IPS-18a (cell line): ENCODE measurements at regions not wholly inside any gene's neighbourhood (a gene's known extent, or its start where the extent isn't known, plus 50 kb on each side); places are given as distances from the start of the nearest gene placed in this dataset.

Experiments used
- H3K27ac ChIP-seq: one replicate; pipeline ENCODE4 v1.5.1; 2013; ENCODE audit warnings: low read length
- H3K27me3 ChIP-seq: one replicate; pipeline ENCODE4 v1.6.1; 2013; ENCODE audit warnings: mild to moderate bottlenecking, low read length; ENCODE audit not compliant: control insufficient read depth, insufficient read depth
- H3K36me3 ChIP-seq: one replicate; pipeline ENCODE4 v1.6.1; 2013; ENCODE audit warnings: low read depth, low read length; ENCODE audit not compliant: control insufficient read depth
- H3K4me1 ChIP-seq: one replicate; pipeline ENCODE4 v1.6.1; 2013; ENCODE audit warnings: low read depth, low read length; ENCODE audit not compliant: control insufficient read depth
- H3K4me3 ChIP-seq: one replicate; pipeline ENCODE4 v1.5.1; 2013; ENCODE audit warnings: low read length
- H3K9ac ChIP-seq: one replicate; pipeline ENCODE4 v1.6.1; 2013; ENCODE audit warnings: mild to moderate bottlenecking, low read length, moderate library complexity
- H3K9me3 ChIP-seq: one replicate; pipeline ENCODE4 v1.6.1; 2013; ENCODE audit warnings: low read depth, low read length; ENCODE audit not compliant: control insufficient read depth

- no peaks in the 10 kb centered on the region for H3K27me3 ChIP-seq
- no peaks in the 10 kb centered on the region for H3K36me3 ChIP-seq
- H3K4me1 ChIP-seq = no peaks in the 10 kb centered on the region
- no peak overlapping the region for H3K4me3 ChIP-seq
- H3K9me3 ChIP-seq = no peaks in the 10 kb centered on the region
- no peak overlapping the region for H3K9ac ChIP-seq
- H3K27ac ChIP-seq = no peak overlapping the region
Observed at GRCh38 chr20:56981301-56981700, 285.1 kb downstream of the BMP7 start.

DNA sequence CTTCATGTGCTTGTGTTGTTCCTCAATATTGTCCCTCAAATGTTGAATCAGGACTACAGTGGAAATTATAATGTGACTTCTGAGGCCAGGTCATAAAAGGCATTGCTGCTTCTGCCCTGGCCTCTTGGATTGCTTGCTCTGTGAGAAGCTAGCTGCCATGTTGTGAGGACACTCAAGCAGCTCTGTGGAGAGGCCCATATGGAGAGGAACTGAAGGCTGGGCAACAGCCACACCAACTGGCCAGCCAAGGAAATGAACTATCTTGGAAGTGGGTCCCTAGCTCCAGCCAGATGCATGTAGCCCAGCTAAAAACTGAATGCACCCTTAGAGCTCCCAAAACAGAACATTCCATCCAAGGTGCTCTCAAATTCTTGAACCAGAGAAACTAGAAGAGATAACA, 282.6 kb downstream of the BMP7 start:
- Histone ChIP-seq H3K4me3 (no peak overlapping the region), H3K4me1 (no peaks in the 10 kb centered on the region), H3K9me3 (no peaks in the 10 kb centered on the region), H3K9ac (no peak overlapping the region), H3K27me3 (no peaks in the 10 kb centered on the region), H3K36me3 (no peaks in the 10 kb centered on the region), H3K27ac (no peak overlapping the region)

DNA sequence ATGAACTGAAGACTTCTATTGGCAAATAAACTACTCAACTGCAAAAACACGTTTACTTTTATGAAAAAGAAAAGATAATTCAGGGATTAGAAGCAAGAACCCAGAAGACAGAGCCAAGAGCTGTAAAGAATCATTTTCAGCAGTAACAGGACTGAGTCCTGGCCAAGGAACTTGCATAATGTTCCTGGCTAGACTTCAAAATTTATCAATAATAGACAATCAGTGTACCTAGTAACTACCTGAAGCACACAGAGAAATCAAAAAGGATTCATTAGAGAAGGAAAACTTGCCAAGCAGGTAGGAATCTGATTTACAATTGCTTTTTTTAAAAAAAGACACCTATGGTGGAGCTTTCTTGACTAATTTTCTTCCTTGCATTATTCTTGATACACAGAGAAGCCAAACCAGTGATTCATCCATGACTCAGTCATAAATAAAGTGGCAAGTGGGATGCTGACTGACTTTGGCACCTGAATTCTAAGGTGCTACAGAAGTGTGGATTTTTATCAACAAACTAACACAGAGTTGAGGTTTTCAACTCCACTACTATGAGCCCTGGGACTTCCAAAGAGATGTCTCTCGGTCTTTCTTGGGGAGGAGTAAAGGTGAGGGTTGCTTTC, 281.3 kb downstream of the BMP7 start:
- Histone ChIP-seq H3K27me3 (no peaks in the 10 kb centered on the region), H3K4me1 (no peaks in the 10 kb centered on the region), H3K27ac (no peak overlapping the region), H3K4me3 (no peak overlapping the region), H3K36me3 (no peaks in the 10 kb centered on the region), H3K9ac (no peak overlapping the region), H3K9me3 (no peaks in the 10 kb centered on the region)

- Histone ChIP-seq H3K36me3 (no peaks in the 10 kb centered on the region), H3K9ac (no peak overlapping the region), H3K4me1 (no peaks in the 10 kb centered on the region), H3K27ac (no peak overlapping the region), H3K4me3 (no peak overlapping the region), H3K9me3 (no peaks in the 10 kb centered on the region), H3K27me3 (no peaks in the 10 kb centered on the region)
Observed at GRCh38 chr20:56986476-56986875, 280.0 kb downstream of the BMP7 start.

GRCh38 chr20:56986931-56987720, 279.3 kb downstream of the BMP7 start:
- no peaks in the 10 kb centered on the region for H3K9me3 ChIP-seq
- H3K4me1 ChIP-seq = no peaks in the 10 kb centered on the region
- no peaks in the 10 kb centered on the region for H3K27me3 ChIP-seq
- no peak overlapping the region for H3K9ac ChIP-seq
- no peaks in the 10 kb centered on the region for H3K36me3 ChIP-seq
- H3K27ac ChIP-seq = no peak overlapping the region
- H3K4me3 ChIP-seq = no peak overlapping the region

DNA sequence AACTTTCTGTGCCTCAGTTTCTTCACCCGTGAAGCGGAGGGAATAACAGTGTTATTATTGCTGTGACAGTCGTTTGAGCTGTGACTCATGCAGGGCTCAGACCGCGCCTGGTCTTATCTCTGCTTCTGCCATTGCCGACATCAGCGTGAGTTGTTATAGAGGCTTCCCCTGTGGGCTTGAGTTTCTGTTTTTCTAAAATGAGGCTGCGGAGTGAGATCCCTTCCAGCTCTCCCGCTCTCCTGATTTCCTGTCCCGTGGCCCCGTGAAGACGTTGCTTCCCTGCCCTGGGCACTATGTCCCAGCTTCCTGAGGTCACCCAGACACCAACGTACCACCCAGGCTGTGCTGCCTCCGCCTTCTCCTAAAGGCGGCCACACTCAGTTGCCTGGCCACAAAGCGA, 278.5 kb downstream of the BMP7 start:
- Histone ChIP-seq H3K4me1 (no peaks in the 10 kb centered on the region), H3K9me3 (no peaks in the 10 kb centered on the region), H3K4me3 (no peak overlapping the region), H3K27ac (no peak overlapping the region), H3K36me3 (no peaks in the 10 kb centered on the region), H3K27me3 (no peaks in the 10 kb centered on the region), H3K9ac (no peak overlapping the region)

DNA sequence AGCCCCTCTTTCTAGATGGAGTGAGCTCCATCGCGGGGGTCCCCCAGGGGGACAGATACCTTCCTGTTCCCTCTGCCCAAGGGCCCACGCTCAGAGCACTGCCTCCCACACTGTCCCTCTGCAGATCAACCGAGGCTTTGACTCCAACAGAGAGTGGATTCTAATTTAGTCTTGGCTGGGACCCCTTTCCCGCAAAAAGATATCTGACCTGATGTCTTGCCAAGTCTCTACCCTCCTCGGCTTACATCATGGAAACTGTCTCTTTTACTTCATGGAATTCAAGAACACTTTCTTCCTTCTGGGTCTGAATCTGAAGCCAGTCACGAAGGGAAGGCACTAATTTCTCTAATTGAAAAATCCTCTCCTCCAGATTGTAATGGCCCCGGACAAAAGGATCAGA, 278.0 kb downstream of the BMP7 start:
- H3K4me3 ChIP-seq = no peak overlapping the region
- no peaks in the 10 kb centered on the region for H3K4me1 ChIP-seq
- H3K9me3 ChIP-seq = no peaks in the 10 kb centered on the region
- H3K36me3 ChIP-seq = no peaks in the 10 kb centered on the region
- no peaks in the 10 kb centered on the region for H3K27me3 ChIP-seq
- no peak overlapping the region for H3K27ac ChIP-seq
- no peak overlapping the region for H3K9ac ChIP-seq

GRCh38 chr20:56989516-56989915, 276.9 kb downstream of the BMP7 start:
- Histone ChIP-seq H3K36me3 (no peaks in the 10 kb centered on the region), H3K27ac (no peak overlapping the region)

GRCh38 chr20:56993020-56993559, 273.4 kb downstream of the BMP7 start:
- Histone ChIP-seq H3K4me1 (no peaks in the 10 kb centered on the region), H3K4me3 (no peak overlapping the region), H3K36me3 (no peaks in the 10 kb centered on the region), H3K27ac (no peak overlapping the region), H3K27me3 (no peaks in the 10 kb centered on the region), H3K9me3 (no peaks in the 10 kb centered on the region), H3K9ac (no peak overlapping the region)

More at GRCh38 chr20:56989516-56989915, 276.9 kb downstream of the BMP7 start:
- Histone ChIP-seq H3K27me3 (no peaks in the 10 kb centered on the region), H3K9ac (no peak overlapping the region), H3K4me1 (no peaks in the 10 kb centered on the region), H3K9me3 (no peaks in the 10 kb centered on the region), H3K4me3 (no peak overlapping the region)

DNA sequence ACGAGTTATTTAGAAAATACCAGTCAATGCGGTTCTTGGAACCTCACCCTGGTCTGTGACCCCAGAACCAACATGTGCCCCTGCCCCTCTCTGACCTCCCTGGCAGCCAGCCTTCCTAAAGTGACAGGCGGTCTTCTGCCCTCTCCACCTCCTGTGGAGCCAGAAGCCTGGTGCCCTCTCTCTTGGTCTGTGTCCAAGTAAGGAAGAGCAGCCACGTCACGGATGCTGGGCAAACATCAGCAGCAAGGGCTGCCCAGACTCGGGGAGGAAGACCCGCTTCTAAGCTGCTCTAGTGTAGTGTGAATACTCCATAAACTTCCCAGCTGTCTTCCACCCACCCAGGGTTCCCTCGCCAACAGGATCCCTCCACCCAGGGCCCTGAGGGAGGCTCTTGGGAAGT, 272.4 kb downstream of the BMP7 start:
- Histone ChIP-seq H3K27me3 (no peaks in the 10 kb centered on the region), H3K36me3 (no peaks in the 10 kb centered on the region), H3K4me3 (no peak overlapping the region), H3K4me1 (no peaks in the 10 kb centered on the region), H3K9ac (no peak overlapping the region), H3K9me3 (peaks cover 3% of the 10 kb centered on the region), H3K27ac (no peak overlapping the region)

DNA sequence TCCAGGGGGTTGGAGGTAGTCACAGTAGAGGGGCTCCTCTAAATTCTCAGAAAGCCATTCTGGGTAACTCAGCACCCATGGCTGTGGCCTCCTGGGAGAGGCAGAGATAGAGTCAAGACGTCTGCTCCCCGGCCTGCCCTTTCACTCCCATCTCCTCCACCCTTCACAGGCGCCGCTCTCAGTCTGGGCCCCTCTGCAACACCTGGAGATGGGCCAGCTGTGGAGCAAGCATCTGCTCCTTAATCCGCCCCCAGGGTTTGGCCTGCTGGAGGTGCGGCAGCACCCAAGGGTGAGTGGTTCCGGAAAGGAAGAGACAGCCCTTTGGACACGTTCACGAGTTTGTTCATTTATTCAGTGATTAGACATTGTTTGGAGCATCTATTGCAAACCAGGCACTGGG, 271.3 kb downstream of the BMP7 start:
- no peak overlapping the region for H3K27ac ChIP-seq
- H3K27me3 ChIP-seq = no peaks in the 10 kb centered on the region
- H3K9me3 ChIP-seq = peaks cover 3% of the 10 kb centered on the region
- H3K9ac ChIP-seq = no peak overlapping the region
- H3K36me3 ChIP-seq = no peaks in the 10 kb centered on the region
- no peak overlapping the region for H3K4me3 ChIP-seq
- no peaks in the 10 kb centered on the region for H3K4me1 ChIP-seq

DNA sequence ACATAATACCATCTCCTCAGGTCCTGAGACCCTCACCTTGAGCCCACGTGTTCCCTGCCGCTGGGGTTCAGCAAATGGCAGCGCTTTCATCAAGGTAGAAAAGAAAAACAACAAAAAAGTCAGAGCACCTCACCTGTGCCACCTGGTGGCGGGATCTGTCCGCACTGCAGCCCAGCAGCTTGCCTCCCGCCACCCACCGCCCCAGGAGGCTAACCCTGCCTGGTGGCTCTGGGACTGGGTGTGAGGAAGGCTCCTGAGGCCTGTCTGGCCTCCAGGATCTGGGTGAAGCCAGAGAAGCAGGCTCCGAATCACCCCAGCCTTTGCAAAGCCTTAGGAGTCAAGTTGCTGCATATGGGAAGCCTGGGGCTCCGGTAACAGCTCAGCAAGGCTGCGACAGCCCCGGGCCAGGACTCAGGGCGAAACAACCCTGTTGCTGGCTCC, 270.8 kb downstream of the BMP7 start:
- Histone ChIP-seq H3K4me1 (no peaks in the 10 kb centered on the region), H3K36me3 (no peaks in the 10 kb centered on the region), H3K27ac (no peak overlapping the region), H3K27me3 (no peaks in the 10 kb centered on the region), H3K4me3 (no peak overlapping the region), H3K9ac (no peak overlapping the region), H3K9me3 (peaks cover 3% of the 10 kb centered on the region)
